HepG2 (cell line): ENCODE measurements at regions not wholly inside any gene's neighbourhood (a gene's known extent, or its start where the extent isn't known, plus 50 kb on each side); places are given as distances from the start of the nearest gene placed in this dataset.

Experiments used
- ATAC-seq: fragments of 200-7000 bp; cut with Tn5 transposase; 3 replicates; pipeline ENCODE4 v1.9.1; 2020; ENCODE audit warnings: mild to moderate bottlenecking, moderate library complexity
- BruUV-seq: library from RNA; stranded (reverse); fragments of 400-500 nt; replicated peaks from 2 replicates; lab custom pipeline; 2021; lab: Mats Ljungman, UMichigan
- CTCF ChIA-PET: fragments of 300-600 bp; formaldehyde crosslinking; extraction: SDS; loops from one replicate; lab custom pipeline; 2021; ENCODE audit warnings: low total read pairs, inconsistent platforms, low intra/inter-chr PET ratio; lab: Yijun Ruan, JAX
- POLR2A ChIA-PET: fragments of 350-600 bp; sonication (Branson Sonifier 250); formaldehyde crosslinking; loops from one replicate; lab custom pipeline; 2020; ENCODE audit warnings: antibody characterized with exemption, inconsistent platforms; lab: Yijun Ruan, JAX
- DNase-seq: peaks from one replicate; pipeline ENCODE4 v3.0.0-alpha.2; 2015; ENCODE audit warnings: low spot score
- FAIRE-seq: peaks from 3 replicates; lab custom pipeline; 2011; peaks lifted over from hg19 to GRCh38; lab: Jason Lieb, UNC
- H2AFZ ChIP-seq: one replicate; pipeline ENCODE4 v1.6.1; 2011; ENCODE audit warnings: low read length, inconsistent platforms
- H3K27ac ChIP-seq: fragments of 300-600 bp; 3 replicates; pipeline ENCODE4 v1.8.0; 2011; ENCODE audit warnings: mixed run types, mild to moderate bottlenecking, mixed read lengths, low read length, inconsistent platforms; ENCODE audit not compliant: insufficient read depth; ENCODE audit errors: extremely low read length
- H3K27me3 ChIP-seq, 2 experiments: fragments of 200-600 bp in 1 of 2; 2 replicates in 1 of 2; 3 replicates in 1 of 2; pipeline versions ENCODE4 v1.6.0 to v1.8.0; 2011; ENCODE audit warnings: low read length in 2 of 2, mild to moderate bottlenecking in 2 of 2, moderate library complexity in 2 of 2, inconsistent platforms in 1 of 2; ENCODE audit not compliant: insufficient read depth in 2 of 2, control insufficient read depth in 1 of 2
- H3K36me3 ChIP-seq, 2 experiments: fragments of 200-600 bp in 1 of 2; replicated peaks in 1 of 2; 2 replicates in 1 of 2; 3 replicates in 1 of 2; pipeline versions ENCODE4 v1.5.1 to v1.8.0; 2011; ENCODE audit warnings: low read length in 2 of 2, inconsistent platforms in 1 of 2; ENCODE audit not compliant: insufficient read depth in 2 of 2, control insufficient read depth in 1 of 2
- H3K4me1 ChIP-seq: 2 replicates; pipeline ENCODE4 v1.5.1; 2012; ENCODE audit warnings: low read length, inconsistent platforms; ENCODE audit not compliant: insufficient read depth
- H3K4me2 ChIP-seq: 2 replicates; pipeline ENCODE4 v1.6.0; 2011; ENCODE audit warnings: low read depth, low read length, inconsistent platforms
- H3K4me3 ChIP-seq, 3 experiments: fragments of 200-600 bp in 1 of 3; sonication (generic), shearing (Covaris generic) in 1 of 3; replicated peaks in 1 of 3; 2 replicates each; pipeline ENCODE4 v1.5.1; 2011 to 2016; ENCODE audit warnings: low read length in 3 of 3, inconsistent platforms in 2 of 3, low read depth in 2 of 3, mild to moderate bottlenecking in 2 of 3, control low read depth in 1 of 3, mixed read lengths in 1 of 3; ENCODE audit not compliant: insufficient read depth in 1 of 3
- H3K79me2 ChIP-seq: one replicate; pipeline ENCODE4 v1.6.1; 2011; ENCODE audit warnings: low read length, inconsistent platforms; ENCODE audit not compliant: insufficient read depth
- H3K9ac ChIP-seq: 2 replicates; pipeline ENCODE4 v1.6.0; 2011; ENCODE audit warnings: mild to moderate bottlenecking, low read depth, low read length, inconsistent platforms; ENCODE audit not compliant: insufficient read depth
- H3K9me3 ChIP-seq: 2 replicates; pipeline ENCODE4 v1.5.1; 2012; ENCODE audit warnings: mild to moderate bottlenecking, low read length
- H4K20me1 ChIP-seq: 2 replicates; pipeline ENCODE4 v1.6.0; 2011; ENCODE audit warnings: inconsistent platforms, mild to moderate bottlenecking, low read length, moderate library complexity; ENCODE audit not compliant: insufficient read depth
- ATM ChIP-seq: fragments of 450-650 bp; IDR thresholded peaks from 2 replicates; pipeline ENCODE4 v1.7.1; 2017; ENCODE audit warnings: mild to moderate bottlenecking, borderline replicate concordance
- DR1 ChIP-seq: sonication (generic); formaldehyde crosslinking; IDR thresholded peaks from 2 replicates; pipeline ENCODE4 v1.8.0; 2021; ENCODE audit warnings: mild to moderate bottlenecking, missing genetic modification reagents, inconsistent platforms
- NCOA1 ChIP-seq: sonication (generic); formaldehyde crosslinking; IDR thresholded peaks from 2 replicates; pipeline ENCODE4 v1.9.0; 2021; ENCODE audit warnings: missing genetic modification reagents
- NCOR1 ChIP-seq: fragments of 200-600 bp; sonication (generic); IDR thresholded peaks from 2 replicates; pipeline ENCODE4 v1.7.0; 2017; ENCODE audit warnings: antibody characterized with exemption, low read length, borderline replicate concordance
- NFAT5 ChIP-seq: sonication (generic); formaldehyde crosslinking; IDR thresholded peaks from 2 replicates; pipeline ENCODE4 v1.4.0; 2020; ENCODE audit warnings: missing genetic modification reagents
- SP5 ChIP-seq: IDR thresholded peaks from 2 replicates; pipeline ENCODE4 v1.6.1; 2016; ENCODE audit warnings: low read depth, borderline replicate concordance
- TARDBP ChIP-seq: sonication (generic); formaldehyde crosslinking; IDR thresholded peaks from 2 replicates; pipeline ENCODE4 v1.8.0; 2022; ENCODE audit warnings: mild to moderate bottlenecking, missing genetic modification reagents
- TBX3 ChIP-seq: fragments of 450-650 bp; IDR thresholded peaks from 2 replicates; pipeline ENCODE4 v1.6.1; 2017; ENCODE audit warnings: antibody characterized with exemption, mild to moderate bottlenecking, inconsistent platforms, borderline replicate concordance
- ZBTB2 ChIP-seq: sonication (generic); formaldehyde crosslinking; IDR thresholded peaks from 2 replicates; pipeline ENCODE4 v1.8.0; 2022; ENCODE audit warnings: low read depth, missing genetic modification reagents
- ZNF383 ChIP-seq: sonication (generic); formaldehyde crosslinking; IDR thresholded peaks from 2 replicates; pipeline ENCODE4 v1.4.0; 2020; ENCODE audit warnings: missing genetic modification reagents, mild to moderate bottlenecking, borderline replicate concordance
- ZNF451 ChIP-seq: sonication (generic); formaldehyde crosslinking; IDR thresholded peaks from 2 replicates; pipeline ENCODE4 v1.5.0; 2020; ENCODE audit warnings: mild to moderate bottlenecking, missing genetic modification reagents
- WGBS: methylation state at CpG from one replicate; pipeline ENCODE4 v1.1.6; 2017; ENCODE audit warnings: low lambda C conversion rate; 5-methylcytosine and 5-hydroxymethylcytosine counted together
- in situ Hi-C: cut with HindIII; loops from 2 replicates; pipeline ENCODE4 v1.10.0; 2017; ENCODE audit warnings: low pct_unique_long_range_greater_than_20kb; ENCODE audit not compliant: extremely low pct_ligation_motif_present
- intact Hi-C: fragments of 100-400 bp; cut with micrococcal nuclease; formaldehyde crosslinking; loops from one replicate; pipeline ENCODE4 v1.10.0; 2022; ENCODE audit not compliant: unreplicated experiment

GRCh38 chr2:49640630-49641029 lies 486.3 kb upstream of the FSHR start (continued):
- no peak for TF ChIP-seq ATM
- TF ChIP-seq NFAT5 (CRISPR knock-in tag) = no peak
- TF ChIP-seq TBX3 = no peak
- no peak for TF ChIP-seq ZNF451 (CRISPR knock-in tag)
- TF ChIP-seq NCOA1 = no peak
- TF ChIP-seq NCOR1 = no peak
- TF ChIP-seq ZNF383 (CRISPR knock-in tag) = no peak

GRCh38 chr2:49621016-49621415 lies 466.7 kb upstream of the FSHR start:
- H3K27me3 ChIP-seq = no peaks in the 10 kb centered on the region
- TF ChIP-seq SP5 (CRISPR knock-in tag) (no peak), ZBTB2 (CRISPR knock-in tag) (no peak), TARDBP (CRISPR knock-in tag) (no peak), DR1 (CRISPR knock-in tag) (no peak)
- H3K27ac ChIP-seq = no peak overlapping the region
- intact Hi-C loops (no loop called here), in situ Hi-C loops (loop anchor here (25.0 kb wide), 1 partner anchor 791 kb away; no protein-coding TSS in a partner anchor)
- BruUV-seq = no TSS peak
- DNase-seq (no peak), ATAC-seq (no peak), FAIRE-seq (no peak)
- no peaks in the 10 kb centered on the region for H3K36me3 ChIP-seq
- ChIA-PET POLR2A (no interaction called here), CTCF (no interaction called here)
- no peaks in the 10 kb centered on the region for H3K4me1 ChIP-seq
- H4K20me1 ChIP-seq = no peaks in the 10 kb centered on the region
- no peaks in the 10 kb centered on the region for H3K79me2 ChIP-seq
- no peak overlapping the region for H3K9ac ChIP-seq
- no peak overlapping the region for H3K4me2 ChIP-seq
- H3K4me3 ChIP-seq = no peak overlapping the region
- 17% methylated on average over 2 of the region's 2 CpGs for WGBS
- no peaks in the 10 kb centered on the region for H3K9me3 ChIP-seq
- H2AFZ ChIP-seq = no peak overlapping the region
